ENCODE measurements at regions not wholly inside any gene's neighbourhood (a gene's known extent, or its start where the extent isn't known, plus 50 kb on each side); places are given as distances from the start of the nearest gene placed in this dataset.
"Not testable (repeated sequence)": the region's sequence is repeated elsewhere in the genome, so short reads cannot be mapped to it uniquely, and the experiment has no call there.

- DNase-seq (no peak), ATAC-seq (replicated peaks) (no peak)
- H3K9me3 Mint-ChIP-seq, result no peaks in the 10 kb centered on the region
- peaks cover 22 to 30% of the 10 kb centered on the region in 2 donors for H3K27me3 Mint-ChIP-seq
- no peak overlapping the region for H3K4me3 Mint-ChIP-seq
- H3K36me3 Mint-ChIP-seq (ENCODE audit: insufficient read depth), result no peaks in the 10 kb centered on the region
- H3K4me1 Mint-ChIP-seq (ENCODE audit: low read depth in 2 of 2), result no peaks in the 10 kb centered on the region
- H3K27ac Mint-ChIP-seq, result no peak overlapping the region
Measured at GRCh38 chr12:124125203-124125871, 152.3 kb downstream of the ZNF664 start.

GRCh38 chr12:124126950-124127655 lies 154.1 kb downstream of the ZNF664 start:
- Mint-ChIP-seq H3K36me3 (ENCODE audit: insufficient read depth) (no peaks in the 10 kb centered on the region), H3K27me3 (peaks cover 29 to 36% of the 10 kb centered on the region in 2 donors), H3K4me1 (ENCODE audit: low read depth in 2 of 2) (no peaks in the 10 kb centered on the region), H3K27ac (no peak overlapping the region), H3K9me3 (no peaks in the 10 kb centered on the region), H3K4me3 (no peak overlapping the region)
- ATAC-seq (replicated peaks), result no peak
- no peak for DNase-seq

- Mint-ChIP-seq H3K4me1 (ENCODE audit: low read depth in 2 of 2) (no peaks in the 10 kb centered on the region), H3K36me3 (ENCODE audit: insufficient read depth) (no peaks in the 10 kb centered on the region), H3K27me3 (peaks cover 25 to 34% of the 10 kb centered on the region in 2 donors), H3K27ac (no peak overlapping the region), H3K4me3 (no peak overlapping the region), H3K9me3 (no peaks in the 10 kb centered on the region)
- ATAC-seq (replicated peaks), result no peak
- DNase-seq, result no peak
Measured at GRCh38 chr12:124129132-124129531, 156.1 kb downstream of the ZNF664 start.

GRCh38 chr12:124130691-124131591 lies 157.9 kb downstream of the ZNF664 start:
- Mint-ChIP-seq H3K36me3 (ENCODE audit: insufficient read depth) (no peaks in the 10 kb centered on the region), H3K9me3 (no peaks in the 10 kb centered on the region), H3K4me3 (no peak overlapping the region), H3K4me1 (ENCODE audit: low read depth in 2 of 2) (no peaks in the 10 kb centered on the region), H3K27ac (no peak overlapping the region), H3K27me3 (peaks cover 30 to 42% of the 10 kb centered on the region in 2 donors)
- no peak for DNase-seq
- no peak for ATAC-seq (replicated peaks)

- Mint-ChIP-seq H3K4me3 (no peak overlapping the region), H3K27ac (no peak overlapping the region), H3K4me1 (ENCODE audit: low read depth in 2 of 2) (no peaks in the 10 kb centered on the region), H3K9me3 (no peaks in the 10 kb centered on the region), H3K36me3 (ENCODE audit: insufficient read depth) (no peaks in the 10 kb centered on the region), H3K27me3 (peaks cover 30 to 43% of the 10 kb centered on the region in 2 donors)
- ATAC-seq (replicated peaks) (no peak), DNase-seq (no peak)
Measured at GRCh38 chr12:124131659-124132058, 158.6 kb downstream of the ZNF664 start.

- DNase-seq (no peak), ATAC-seq (replicated peaks) (no peak)
- no peaks in the 10 kb centered on the region for H3K9me3 Mint-ChIP-seq
- no peak overlapping the region for H3K27ac Mint-ChIP-seq
- peaks cover 30 to 44% of the 10 kb centered on the region in 2 donors for H3K27me3 Mint-ChIP-seq
- no peaks in the 10 kb centered on the region for H3K36me3 Mint-ChIP-seq (ENCODE audit: insufficient read depth)
- no peaks in the 10 kb centered on the region for H3K4me1 Mint-ChIP-seq (ENCODE audit: low read depth in 2 of 2)
- no peak overlapping the region for H3K4me3 Mint-ChIP-seq
Measured at GRCh38 chr12:124132530-124132929, 159.5 kb downstream of the ZNF664 start.

GRCh38 chr12:124136796-124137195 lies 158.1 kb upstream of the RFLNA start:
- ATAC-seq (replicated peaks) (no peak), DNase-seq (no peak)
- Mint-ChIP-seq H3K4me1 (ENCODE audit: low read depth in 2 of 2) (no peaks in the 10 kb centered on the region), H3K27me3 (peaks cover 45 to 62% of the 10 kb centered on the region in 2 donors), H3K4me3 (no peak overlapping the region), H3K36me3 (ENCODE audit: insufficient read depth) (no peaks in the 10 kb centered on the region), H3K9me3 (peaks cover 0 to 2% of the 10 kb centered on the region in 2 donors), H3K27ac (no peak overlapping the region)

GRCh38 chr12:124140944-124141486 lies 153.9 kb upstream of the RFLNA start:
- H3K36me3 Mint-ChIP-seq (ENCODE audit: insufficient read depth), result no peaks in the 10 kb centered on the region
- peaks cover 5 to 7% of the 10 kb centered on the region in 2 donors for H3K9me3 Mint-ChIP-seq
- no peak overlapping the region for H3K27ac Mint-ChIP-seq
- H3K27me3 Mint-ChIP-seq, result peaks cover 59 to 64% of the 10 kb centered on the region in 2 donors
- DNase-seq (no peak), ATAC-seq (replicated peaks) (no peak)
- no peak overlapping the region for H3K4me3 Mint-ChIP-seq
- no peaks in the 10 kb centered on the region for H3K4me1 Mint-ChIP-seq (ENCODE audit: low read depth in 2 of 2)

- H3K27me3 Mint-ChIP-seq, result peaks cover 59 to 63% of the 10 kb centered on the region in 2 donors
- not testable (repeated sequence) for ATAC-seq (replicated peaks); H3K9me3 Mint-ChIP-seq; H3K36me3 Mint-ChIP-seq (ENCODE audit: insufficient read depth); DNase-seq; H3K27ac Mint-ChIP-seq; H3K4me3 Mint-ChIP-seq; H3K4me1 Mint-ChIP-seq (ENCODE audit: low read depth in 2 of 2)
Measured at GRCh38 chr12:124141611-124142010, 153.3 kb upstream of the RFLNA start.

GRCh38 chr12:124142395-124143035 lies 152.4 kb upstream of the RFLNA start:
- H3K4me3 Mint-ChIP-seq, result no peak overlapping the region
- DNase-seq, result no peak
- peaks cover 55 to 59% of the 10 kb centered on the region in 2 donors for H3K27me3 Mint-ChIP-seq
- no peaks in the 10 kb centered on the region for H3K4me1 Mint-ChIP-seq (ENCODE audit: low read depth in 2 of 2)
- ATAC-seq (replicated peaks), result no peak
- no peaks in the 10 kb centered on the region for H3K36me3 Mint-ChIP-seq (ENCODE audit: insufficient read depth)
- peaks cover 5 to 7% of the 10 kb centered on the region in 2 donors for H3K9me3 Mint-ChIP-seq
- no peak overlapping the region for H3K27ac Mint-ChIP-seq

GRCh38 chr12:124143726-124144125 lies 151.2 kb upstream of the RFLNA start:
- no peak for ATAC-seq (replicated peaks)
- H3K27ac Mint-ChIP-seq, result no peak overlapping the region
- H3K4me3 Mint-ChIP-seq, result no peak overlapping the region
- H3K9me3 Mint-ChIP-seq, result peaks cover 3 to 7% of the 10 kb centered on the region in 2 donors
- no peak for DNase-seq
- no peaks in the 10 kb centered on the region for H3K36me3 Mint-ChIP-seq (ENCODE audit: insufficient read depth)
- peaks cover 52 to 55% of the 10 kb centered on the region in 2 donors for H3K27me3 Mint-ChIP-seq
- no peaks in the 10 kb centered on the region for H3K4me1 Mint-ChIP-seq (ENCODE audit: low read depth in 2 of 2)

GRCh38 chr12:124144531-124145194 lies 150.2 kb upstream of the RFLNA start:
- H3K9me3 Mint-ChIP-seq, result peaks cover 3 to 7% of the 10 kb centered on the region in 2 donors
- no peak overlapping the region for H3K27ac Mint-ChIP-seq
- ATAC-seq (replicated peaks) (no peak), DNase-seq (no peak)
- H3K27me3 Mint-ChIP-seq, result peaks cover 43 to 55% of the 10 kb centered on the region in 2 donors
- no peaks in the 10 kb centered on the region for H3K4me1 Mint-ChIP-seq (ENCODE audit: low read depth in 2 of 2)
- H3K36me3 Mint-ChIP-seq (ENCODE audit: insufficient read depth), result no peaks in the 10 kb centered on the region
- H3K4me3 Mint-ChIP-seq, result no peak overlapping the region

All from effector memory CD8-positive, alpha-beta T cell (primary cell).